HEK293T (cell line): ENCODE measurements at regions not wholly inside any gene's neighbourhood (a gene's known extent, or its start where the extent isn't known, plus 50 kb on each side); places are given as distances from the start of the nearest gene placed in this dataset.

Source experiments
- CTCF ChIA-PET: fragments of 350-600 bp; formaldehyde crosslinking; extraction: SDS; loops from one replicate; lab custom pipeline; 2021; ENCODE audit warnings: antibody characterized with exemption, inconsistent platforms; lab: Yijun Ruan, JAX
- POLR2A ChIA-PET: fragments of 350-600 bp; formaldehyde crosslinking; extraction: SDS; loops from one replicate; lab custom pipeline; 2020; ENCODE audit warnings: antibody characterized with exemption, inconsistent platforms; lab: Yijun Ruan, JAX
- DNase-seq: peaks from one replicate; pipeline ENCODE4 v3.0.0; 2012; ENCODE audit warnings: mixed read lengths; ENCODE audit errors: extremely low spot score
- ARNT ChIP-seq: fragments of 450-650 bp; IDR thresholded peaks from 2 replicates; pipeline ENCODE4 v1.6.1; 2017; ENCODE audit warnings: mild to moderate bottlenecking
- BHLHE40 ChIP-seq: fragments of 450-650 bp; IDR thresholded peaks from 2 replicates; pipeline ENCODE4 v1.6.1; 2016; ENCODE audit warnings: mild to moderate bottlenecking, moderate library complexity, borderline replicate concordance
- CTBP1 ChIP-seq: fragments of 450-650 bp; IDR thresholded peaks from 2 replicates; pipeline ENCODE4 v1.6.1; 2016; ENCODE audit warnings: borderline replicate concordance
- ELF4 ChIP-seq: fragments of 450-650 bp; IDR thresholded peaks from 2 replicates; pipeline ENCODE4 v1.6.1; 2017; ENCODE audit warnings: antibody characterized with exemption
- FOXA1 ChIP-seq: fragments of 450-650 bp; IDR thresholded peaks from 2 replicates; pipeline ENCODE4 v1.6.1; 2016; ENCODE audit warnings: mild to moderate bottlenecking
- FOXK2 ChIP-seq: fragments of 450-650 bp; IDR thresholded peaks from 2 replicates; pipeline ENCODE4 v1.6.1; 2016; ENCODE audit warnings: mild to moderate bottlenecking
- FOXM1 ChIP-seq: fragments of 450-650 bp; IDR thresholded peaks from 2 replicates; pipeline ENCODE4 v1.6.1; 2017; ENCODE audit warnings: mild to moderate bottlenecking, borderline replicate concordance
- HDGF ChIP-seq: fragments of 450-650 bp; IDR thresholded peaks from 2 replicates; pipeline ENCODE4 v1.6.1; 2017; ENCODE audit warnings: antibody characterized with exemption, borderline replicate concordance
- L3MBTL2 ChIP-seq: fragments of 450-650 bp; conservative IDR thresholded peaks from 2 replicates; pipeline ENCODE4 v1.6.1; 2016; ENCODE audit warnings: mild to moderate bottlenecking
- LEF1 ChIP-seq: fragments of 450-650 bp; IDR thresholded peaks from 2 replicates; pipeline ENCODE4 v1.6.1; 2017; ENCODE audit warnings: mild to moderate bottlenecking, borderline replicate concordance
- NFRKB ChIP-seq: fragments of 450-650 bp; IDR thresholded peaks from 2 replicates; pipeline ENCODE4 v1.6.1; 2016; ENCODE audit warnings: mild to moderate bottlenecking, moderate library complexity
- PKNOX1 ChIP-seq: fragments of 450-650 bp; IDR thresholded peaks from 2 replicates; pipeline ENCODE4 v1.6.1; 2016
- SP1 ChIP-seq: fragments of 450-650 bp; IDR thresholded peaks from 2 replicates; pipeline ENCODE4 v1.6.1; 2017
- SUZ12 ChIP-seq: fragments of 450-650 bp; IDR thresholded peaks from 2 replicates; pipeline ENCODE4 v1.6.1; 2016; ENCODE audit warnings: mild to moderate bottlenecking
- TARDBP ChIP-seq: fragments of 450-650 bp; IDR thresholded peaks from 2 replicates; pipeline ENCODE4 v1.6.1; 2016
- ZNF384 ChIP-seq: fragments of 450-650 bp; IDR thresholded peaks from 2 replicates; pipeline ENCODE4 v1.6.1; 2016

- ChIA-PET CTCF (no interaction called here), POLR2A (no interaction called here)
- no peak for DNase-seq
- no peak for TF ChIP-seq SUZ12
These were observed 75.4 kb upstream of the SLC35G4 start for GRCh38 chr18:11533942-11534496.

- no peak for DNase-seq
- TF ChIP-seq TARDBP, result no peak
- no peak for TF ChIP-seq CTBP1
- TF ChIP-seq LEF1, result no peak
- no peak for TF ChIP-seq FOXK2
- TF ChIP-seq BHLHE40, result no peak
- TF ChIP-seq NFRKB, result no peak
- no peak for TF ChIP-seq FOXA1
- TF ChIP-seq SP1, result no peak
- no peak for TF ChIP-seq ZNF384
- no peak for TF ChIP-seq SUZ12
- TF ChIP-seq PKNOX1, result no peak
- TF ChIP-seq ARNT, result no peak
- ChIA-PET POLR2A (no interaction called here), CTCF (no interaction called here)
These were observed 75.9 kb upstream of the SLC35G4 start for GRCh38 chr18:11533513-11533890.

GRCh38 chr18:11532758-11533512 is 76.5 kb upstream of the SLC35G4 start:
- TF ChIP-seq SUZ12 (no peak), NFRKB (no peak), FOXK2 (no peak), PKNOX1 (no peak), ZNF384 (no peak), LEF1 (no peak)
- ChIA-PET CTCF (no interaction called here), POLR2A (no interaction called here)
- no peak for DNase-seq

GRCh38 chr18:11529081-11529480 is 80.3 kb upstream of the SLC35G4 start:
- POLR2A ChIA-PET, result no interaction called here
- CTCF ChIA-PET, result interaction anchor here (0.6 kb wide), 1 partner anchor 8 kb away, joined by 3 read pairs; no protein-coding TSS in a partner anchor

GRCh38 chr18:11526675-11527074 is 82.7 kb upstream of the SLC35G4 start:
- no peak for DNase-seq
- TF ChIP-seq ARNT (no peak), BHLHE40 (no peak), CTBP1 (no peak), HDGF (no peak), FOXA1 (no peak), L3MBTL2 (no peak), NFRKB (no peak), ELF4 (no peak), PKNOX1 (no peak), LEF1 (no peak), SUZ12 (no peak), SP1 (no peak), FOXM1 (no peak), ZNF384 (no peak)
- CTCF ChIA-PET, result no interaction called here
- POLR2A ChIA-PET, result no interaction called here

More at GRCh38 chr18:11529081-11529480, 80.3 kb upstream of the SLC35G4 start:
- no peak for DNase-seq
- no peak for TF ChIP-seq FOXK2
- no peak for TF ChIP-seq FOXA1
- no peak for TF ChIP-seq BHLHE40
- TF ChIP-seq FOXM1, result no peak
- no peak for TF ChIP-seq NFRKB
- no peak for TF ChIP-seq CTBP1
- TF ChIP-seq PKNOX1, result no peak

- CTCF ChIA-PET, result no interaction called here
- TF ChIP-seq ARNT (no peak), NFRKB (no peak), SP1 (no peak), LEF1 (no peak), TARDBP (no peak), ELF4 (no peak), HDGF (no peak), ZNF384 (no peak), SUZ12 (no peak), L3MBTL2 (no peak), FOXK2 (no peak), BHLHE40 (no peak), PKNOX1 (no peak), CTBP1 (no peak), FOXM1 (no peak)
- DNase-seq, result no peak
- POLR2A ChIA-PET, result no interaction called here
These were observed 85.6 kb upstream of the SLC35G4 start for GRCh38 chr18:11523804-11524203.
